ENCODE measurements at regions not wholly inside any gene's neighbourhood (a gene's known extent, or its start where the extent isn't known, plus 50 kb on each side); places are given as distances from the start of the nearest gene placed in this dataset.

GRCh38 chr16:86063760-86064405 is 164.9 kb downstream of the IRF8 start:
- DNase-seq, result no peak

DNA sequence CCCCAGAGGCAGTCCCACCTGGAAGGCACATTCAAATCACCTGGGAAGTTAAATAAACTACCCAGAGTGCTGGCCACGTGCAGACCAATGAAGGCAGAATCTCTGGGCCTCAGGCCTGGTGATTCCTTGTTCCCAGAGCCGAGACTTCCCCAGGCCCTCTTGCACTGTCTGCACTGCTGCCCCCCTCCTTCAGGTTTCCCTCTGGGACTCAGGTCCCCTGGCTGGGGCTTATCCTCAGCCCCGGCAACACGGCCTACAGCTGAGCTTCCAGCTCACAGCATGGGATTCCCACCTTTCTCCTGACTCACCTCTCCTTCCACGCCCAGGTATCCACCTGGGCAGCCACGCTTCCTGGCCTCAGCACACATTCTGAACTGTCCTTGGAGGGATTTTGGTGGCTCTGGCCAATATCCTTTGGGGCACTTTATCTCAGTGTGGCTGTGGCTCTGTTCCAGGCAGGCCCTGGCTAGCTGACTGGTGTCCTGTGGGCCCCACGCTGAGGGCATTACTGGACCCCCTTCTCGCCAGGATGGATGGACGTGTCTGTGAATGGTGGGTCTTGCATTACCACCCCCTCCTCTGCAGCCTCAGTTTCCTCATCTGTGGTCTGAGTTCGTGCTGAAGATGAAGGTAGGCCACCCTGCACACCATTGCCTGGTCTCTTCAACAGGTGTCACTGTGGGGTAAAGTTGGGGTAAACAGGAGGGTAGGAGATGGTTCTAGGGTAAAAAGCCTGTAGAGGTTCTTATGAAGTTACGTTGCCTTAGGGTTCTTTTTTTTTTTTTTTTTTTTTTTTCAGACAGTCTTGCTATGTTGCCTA is 165.7 kb downstream of the IRF8 start:
- DNase-seq, result no peak

DNA sequence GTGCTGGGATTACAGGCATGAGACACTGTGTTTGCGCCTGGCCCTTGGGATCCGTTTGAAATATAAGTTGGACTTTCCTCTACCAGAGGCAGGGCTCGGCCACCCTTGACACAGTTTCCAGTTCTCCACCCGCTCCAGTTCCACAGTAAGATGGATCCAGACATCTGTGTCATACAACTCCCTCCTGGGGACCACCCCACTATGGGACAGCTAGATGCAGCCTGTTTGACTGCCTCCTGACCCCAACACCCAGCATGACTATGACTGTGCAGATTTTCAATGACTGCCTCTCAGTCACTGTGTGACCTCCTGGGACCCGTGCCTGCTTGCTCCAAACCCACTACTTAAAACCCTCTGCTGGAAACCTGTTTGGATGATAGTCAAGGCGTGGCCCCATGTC is 166.7 kb downstream of the IRF8 start:
- no peak for DNase-seq

DNA sequence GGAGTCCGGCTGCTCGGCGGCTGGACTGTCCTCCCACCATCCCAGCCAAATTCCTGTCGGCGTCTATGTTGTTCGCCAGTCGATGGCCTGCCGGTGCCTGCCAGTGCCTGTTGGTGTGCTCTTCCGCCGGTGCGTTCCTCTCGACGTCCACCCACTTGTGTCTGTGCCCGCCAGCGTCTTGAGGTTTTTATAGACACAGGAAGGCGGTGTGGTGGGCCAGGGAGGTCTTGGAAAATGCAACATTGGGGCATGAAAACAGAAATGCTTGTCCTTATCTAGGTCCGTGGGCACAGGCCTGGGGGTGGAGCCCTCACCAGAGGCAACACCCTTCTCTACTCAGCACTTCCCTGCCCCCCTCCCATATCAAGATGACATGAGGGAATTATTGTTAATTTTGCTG is 167.8 kb downstream of the IRF8 start:
- no peak for DNase-seq

DNA sequence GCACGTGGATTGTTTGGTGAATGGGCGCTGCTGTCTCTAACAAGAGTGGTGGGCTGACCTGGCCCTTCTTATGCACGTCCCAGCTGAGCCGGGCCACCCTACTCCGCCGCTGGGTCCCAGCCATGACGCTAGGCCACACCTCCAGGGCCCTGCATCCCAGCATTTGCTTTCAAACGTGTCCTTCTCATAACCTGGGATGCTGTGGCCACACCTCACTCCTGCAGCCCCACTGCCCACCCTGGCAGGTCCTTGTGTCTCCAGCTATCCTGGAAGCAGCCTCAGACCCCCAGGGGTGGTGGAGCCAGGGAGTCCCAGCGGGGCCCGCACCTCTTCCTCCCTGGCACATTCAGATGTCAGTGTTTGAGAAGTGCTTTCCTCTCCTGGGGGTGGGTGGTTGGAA is 168.6 kb downstream of the IRF8 start:
- no peak for DNase-seq

DNA sequence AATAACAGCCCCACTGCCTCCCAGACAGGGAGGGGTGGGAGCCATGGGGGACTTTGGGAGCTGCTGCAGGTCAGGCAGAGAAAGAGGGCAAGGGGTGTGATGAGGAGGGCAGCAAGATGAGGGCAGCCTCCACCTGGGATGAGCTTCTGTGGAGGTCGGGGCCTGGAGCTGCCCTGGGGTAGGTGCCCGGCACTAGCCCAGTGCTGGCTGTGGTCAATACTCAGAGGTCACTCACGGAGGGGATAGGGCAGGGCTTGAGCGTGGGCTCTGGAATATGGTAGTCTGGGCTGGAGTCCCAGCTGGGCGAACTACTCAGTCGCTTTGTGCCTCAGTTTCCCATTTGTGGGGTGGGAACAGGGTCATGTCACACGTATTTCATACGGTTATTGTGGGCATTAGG is 169.0 kb downstream of the IRF8 start:
- no peak for DNase-seq

GRCh38 chr16:86068722-86069121 is 169.8 kb downstream of the IRF8 start:
- no peak for DNase-seq

DNA sequence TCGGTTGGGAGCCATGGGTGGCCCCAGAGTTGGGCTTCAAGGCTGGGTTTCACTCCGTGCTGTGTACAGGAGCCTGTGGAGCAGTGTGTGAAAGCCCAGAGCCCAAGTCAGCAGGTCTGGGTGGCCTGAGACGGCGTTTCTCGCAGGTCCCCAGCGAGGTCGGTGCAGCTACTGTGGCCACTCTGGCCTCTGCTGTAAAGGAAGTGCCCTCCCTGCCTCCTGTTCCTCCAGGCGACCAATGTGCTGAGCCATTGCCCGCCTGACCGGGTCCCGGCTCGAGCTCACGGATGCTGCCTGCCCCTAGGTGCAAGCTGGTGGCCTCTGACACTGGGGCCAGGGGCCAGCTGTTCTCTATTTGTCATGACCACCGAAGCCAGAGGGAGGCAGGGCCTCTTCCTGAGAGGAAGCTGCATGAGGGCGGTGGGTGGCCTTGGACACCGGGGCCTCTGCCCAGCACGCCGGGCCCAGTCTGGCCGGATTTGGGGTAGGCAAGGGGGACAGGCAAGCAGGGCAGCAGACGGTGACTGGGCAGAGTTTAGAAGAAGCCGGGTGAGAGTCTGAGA is 170.9 kb downstream of the IRF8 start:
- DNase-seq, result no peak

DNA sequence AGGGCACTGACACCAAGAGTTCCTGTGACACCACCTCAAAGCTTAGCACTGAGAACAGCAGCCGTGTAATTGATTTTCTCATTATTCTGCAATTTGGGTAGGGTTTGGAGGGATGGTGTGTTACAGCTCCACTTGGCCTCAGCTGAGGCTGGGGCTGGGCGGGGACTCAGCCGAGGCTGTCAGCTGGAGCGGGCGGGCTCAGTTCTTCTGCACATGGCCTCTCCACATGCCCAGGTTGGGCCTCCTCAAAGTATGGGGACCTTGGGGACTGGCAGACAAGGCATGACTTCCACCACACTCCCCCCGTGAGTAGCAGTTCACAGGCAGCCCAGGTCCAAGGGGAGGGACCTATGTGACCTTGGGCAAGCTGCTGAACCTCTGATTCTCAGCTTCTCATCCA is 171.5 kb downstream of the IRF8 start:
- no peak for DNase-seq

GRCh38 chr16:86070971-86071370 is 172.0 kb downstream of the IRF8 start:
- no peak for DNase-seq

DNA sequence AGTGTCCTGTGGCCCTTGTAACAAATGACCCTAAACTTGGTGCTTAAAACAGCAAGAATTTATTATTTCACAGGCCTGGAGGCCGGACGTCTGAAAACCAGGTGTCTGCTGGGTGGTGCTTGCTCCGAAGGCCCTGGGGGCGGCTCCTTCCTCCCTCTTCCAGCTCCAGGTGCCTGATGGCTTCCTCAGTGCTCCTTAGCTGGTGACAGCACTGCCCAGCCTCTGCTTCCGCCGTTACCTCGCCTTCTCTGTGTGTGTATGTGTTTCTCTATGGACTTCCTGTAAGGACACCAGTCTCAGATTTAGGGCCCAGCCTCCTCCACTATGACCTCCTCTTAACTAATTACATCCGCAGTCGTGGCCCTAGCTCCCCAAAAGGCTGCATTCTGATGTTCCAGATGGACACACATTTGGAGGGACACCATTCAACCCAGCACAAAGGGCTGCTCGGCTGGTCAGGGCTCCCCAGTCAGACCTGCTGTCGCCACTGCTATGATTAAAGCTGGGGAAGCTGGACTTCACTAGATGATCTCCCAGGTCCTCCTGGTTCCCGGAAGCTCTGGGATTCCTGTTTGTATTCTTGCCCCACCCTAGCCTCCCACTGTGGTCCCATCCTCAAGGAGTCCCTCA is 172.8 kb downstream of the IRF8 start:
- DNase-seq, result no peak

DNA sequence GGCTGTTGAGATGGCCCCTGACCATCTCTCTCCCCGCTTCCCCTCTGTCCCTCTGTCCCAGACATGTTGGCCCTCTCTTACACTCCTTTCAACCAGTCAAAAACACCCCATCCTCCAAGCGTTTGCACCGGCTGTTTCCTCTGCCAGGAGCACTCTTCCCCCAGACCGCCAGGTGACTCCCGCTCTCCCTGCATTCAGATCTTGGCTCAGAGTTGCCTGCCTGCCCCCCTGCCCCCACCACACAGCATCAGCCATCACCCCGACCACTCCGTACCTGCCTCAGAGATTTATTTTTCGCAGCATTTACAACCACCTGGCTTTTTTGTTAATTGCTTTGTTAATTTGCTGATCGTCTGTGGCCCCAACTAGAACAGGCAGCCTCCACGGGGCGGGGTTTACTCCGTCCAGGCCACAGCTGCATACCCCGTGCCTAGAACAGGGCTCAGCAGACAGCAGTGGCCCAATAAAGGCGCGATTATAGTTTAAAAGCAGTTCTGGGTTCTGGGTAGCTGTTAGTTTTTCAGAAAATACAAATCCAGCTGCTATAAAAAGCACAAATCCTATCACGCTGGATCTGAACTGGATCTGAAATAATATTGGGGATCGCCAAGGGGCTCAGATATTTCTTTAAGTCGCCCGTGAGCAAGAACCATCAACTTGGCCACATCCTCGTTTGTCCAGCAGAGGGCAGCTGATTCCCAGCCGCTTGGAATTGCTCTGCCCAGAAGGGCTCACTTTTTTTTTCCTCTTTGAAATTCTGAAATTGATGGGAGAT is 173.6 kb downstream of the IRF8 start:
- DNase-seq, result peak; percentile 64

DNA sequence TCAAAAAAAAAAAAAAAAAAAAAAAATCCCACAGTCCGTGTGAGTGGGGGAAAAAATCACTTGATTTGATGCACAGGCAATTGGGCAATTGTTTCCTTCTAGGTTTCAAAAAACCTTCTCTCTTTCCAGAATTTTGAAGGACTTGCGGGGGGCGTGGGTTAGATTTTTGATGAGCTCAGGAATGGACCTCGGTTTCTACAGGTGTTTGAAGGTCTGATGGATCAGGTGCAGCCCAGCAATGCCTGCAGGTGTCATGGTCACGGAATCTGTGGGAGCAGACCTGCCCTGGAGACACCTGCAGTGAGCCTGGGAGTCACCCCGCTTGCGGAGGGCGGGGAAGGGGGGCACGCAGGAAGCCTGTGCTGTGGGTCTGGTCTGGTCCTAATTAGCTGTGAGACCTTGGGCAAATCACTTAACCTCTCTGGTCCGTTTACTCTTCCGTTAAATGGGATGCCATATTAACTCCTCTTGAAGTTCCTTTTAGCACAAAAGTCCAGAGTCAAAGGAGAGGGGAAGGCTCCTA is 174.2 kb downstream of the IRF8 start:
- DNase-seq, result no peak

DNA sequence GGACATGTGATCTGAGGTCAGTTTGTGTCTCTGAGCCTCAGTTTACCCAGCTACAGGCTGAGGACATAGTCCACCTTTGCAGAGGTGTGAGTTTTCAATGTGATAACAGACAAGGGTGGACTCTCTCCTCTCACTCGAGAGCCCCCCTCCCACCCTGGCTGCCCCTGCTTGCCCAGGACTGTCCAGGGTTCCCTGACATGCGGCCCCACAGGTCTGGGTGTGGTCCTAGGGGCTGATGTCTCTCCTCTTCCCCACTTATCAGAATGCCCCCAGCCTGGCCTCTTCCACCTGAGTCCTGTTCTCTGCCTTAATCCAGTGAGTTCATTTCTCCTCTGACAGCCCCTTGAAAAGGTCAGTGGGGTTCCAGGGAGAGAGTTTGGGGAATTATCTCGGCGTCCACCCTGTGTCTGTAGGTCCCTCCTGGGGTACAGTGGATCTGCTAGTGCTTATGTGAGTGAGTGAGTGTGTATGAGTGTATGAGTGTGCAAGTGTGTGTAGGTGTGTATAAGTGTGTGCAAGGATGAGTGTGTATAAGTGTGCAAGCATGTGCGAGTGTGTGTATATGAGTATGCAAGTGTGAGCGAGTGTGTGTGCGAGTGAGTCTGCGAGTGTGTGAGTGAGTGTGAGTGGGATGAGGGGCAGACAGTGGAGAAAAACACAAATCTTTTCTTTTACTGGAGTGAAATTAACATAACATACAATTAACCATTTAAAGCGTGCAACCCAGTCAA is 175.0 kb downstream of the IRF8 start:
- DNase-seq, result no peak

GRCh38 chr16:86074651-86075487 is 175.9 kb downstream of the IRF8 start:
- DNase-seq, result no peak

DNA sequence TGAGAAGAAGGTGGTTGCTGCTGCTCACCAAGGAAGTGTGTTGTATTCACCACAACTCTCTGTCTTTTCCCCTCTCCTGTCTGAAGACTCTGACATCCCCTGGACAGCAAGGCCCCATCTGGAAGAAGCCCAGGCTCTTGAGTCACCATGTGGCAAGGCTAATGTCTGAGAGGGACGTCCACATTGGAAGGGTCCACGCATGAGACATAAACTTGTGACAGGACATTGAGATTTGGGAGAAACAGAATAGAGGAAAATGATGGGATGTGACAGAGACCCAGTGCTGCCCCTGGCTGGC is 176.5 kb downstream of the IRF8 start:
- DNase-seq, result no peak

DNA sequence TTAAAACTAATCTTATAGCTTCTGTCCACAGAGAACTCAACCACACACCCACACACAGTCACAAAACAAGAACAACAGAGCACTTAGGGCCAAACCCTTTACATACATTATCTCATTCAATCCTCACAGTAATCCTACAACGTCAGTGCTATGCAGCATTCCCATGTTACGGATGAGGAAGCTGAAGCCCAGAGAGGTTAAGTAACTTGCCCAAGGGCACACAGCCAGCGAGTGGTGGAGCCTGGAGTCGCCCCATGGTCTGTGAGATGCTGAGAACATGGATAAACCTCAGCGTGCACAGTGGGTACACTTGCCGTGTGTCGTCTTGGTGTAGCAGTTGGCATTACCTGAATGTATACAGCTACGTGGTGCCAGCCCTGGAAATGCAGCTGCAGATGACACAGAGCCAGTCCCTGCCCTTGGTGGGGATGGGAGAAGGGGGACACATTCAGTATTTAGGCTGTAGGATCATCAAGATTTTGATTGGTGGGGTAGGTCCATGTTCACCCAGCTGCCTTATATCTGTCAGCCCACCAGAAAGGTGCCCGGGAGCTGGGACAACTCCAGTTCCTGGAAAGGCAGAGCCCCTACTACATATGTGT is 177.0 kb downstream of the IRF8 start:
- DNase-seq, result no peak

DNA sequence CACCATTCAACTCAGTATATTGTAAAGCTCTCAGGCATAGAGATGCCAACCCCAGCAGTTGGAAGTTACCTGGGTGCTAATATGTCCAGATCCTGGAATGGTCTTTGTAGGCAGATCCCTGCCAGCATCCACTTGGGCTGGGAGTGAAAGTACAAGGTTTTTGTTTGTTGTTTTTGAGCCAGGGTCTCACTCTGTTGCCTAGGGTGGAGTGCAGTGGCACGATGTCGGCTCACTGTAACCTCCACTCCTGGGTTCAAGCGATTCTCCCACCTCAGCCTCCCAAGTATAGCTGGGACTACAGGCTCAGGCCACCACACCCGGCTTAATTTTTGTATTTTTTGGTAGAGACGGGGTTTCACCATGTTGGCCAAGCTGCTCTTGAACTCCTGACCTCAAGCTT is 177.6 kb downstream of the IRF8 start:
- DNase-seq, result no peak

GRCh38 chr16:86077243-86077940 is 178.4 kb downstream of the IRF8 start:
- DNase-seq, result no peak

- no peak for DNase-seq
Observed at GRCh38 chr16:86078121-86078600, 179.2 kb downstream of the IRF8 start.
